AG09319 (cell line): ENCODE measurements at regions not wholly inside any gene's neighbourhood (a gene's known extent, or its start where the extent isn't known, plus 50 kb on each side); places are given as distances from the start of the nearest gene placed in this dataset.

Experiments
- DNase-seq: peaks from one replicate; pipeline ENCODE4 v3.0.0-alpha.2; 2010; ENCODE audit warnings: low read depth; ENCODE audit errors: extremely low read depth
- CTCF ChIP-seq: IDR thresholded peaks from 2 replicates; pipeline ENCODE4 v1.5.1; 2011; ENCODE audit warnings: low read depth, mild to moderate bottlenecking, inconsistent platforms, low read length, moderate library complexity

DNA sequence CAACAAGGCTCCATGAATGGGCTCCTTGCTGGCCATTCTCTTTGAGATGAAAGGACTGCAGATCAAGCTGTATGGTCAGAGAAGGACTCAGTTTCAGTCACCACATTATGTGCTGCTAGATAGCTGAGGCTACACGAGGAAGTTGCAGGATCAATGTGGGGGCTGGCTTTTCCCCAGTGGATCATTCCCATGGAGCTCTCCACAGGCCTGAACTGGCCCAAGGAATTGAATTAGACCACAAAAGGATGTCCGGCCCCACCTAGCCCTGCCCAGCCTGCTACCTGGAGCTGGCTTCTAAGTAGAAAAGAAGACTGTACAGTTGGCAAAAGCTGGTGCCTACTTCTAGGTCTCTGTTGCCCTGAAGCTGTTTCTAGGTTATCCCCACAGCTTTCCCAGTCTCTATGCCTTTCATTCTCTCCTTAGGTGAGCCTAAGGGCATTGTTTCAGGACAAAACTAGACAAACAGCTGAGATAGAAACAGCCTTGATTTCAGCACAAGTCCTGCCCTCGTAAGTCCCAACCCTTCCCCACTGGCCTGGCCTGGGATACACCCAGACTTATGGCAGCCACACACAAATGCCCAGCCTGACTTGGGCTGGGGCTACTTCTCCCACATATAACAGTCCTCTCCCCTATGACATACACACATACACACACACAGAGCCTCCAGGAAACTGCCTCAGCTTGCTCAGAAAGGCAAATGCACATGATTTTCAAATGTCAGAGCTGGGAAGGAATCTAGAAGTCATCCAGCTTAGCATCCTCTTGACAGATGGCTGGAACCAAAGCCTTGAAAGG lies 129.1 kb upstream of the NCAM1 start:
- TF ChIP-seq CTCF, result no peak
- DNase-seq, result no peak

GRCh38 chr11:112834277-112834755 lies 126.9 kb upstream of the NCAM1 start:
- no peak for TF ChIP-seq CTCF
- no peak for DNase-seq

GRCh38 chr11:112835591-112836255 lies 125.5 kb upstream of the NCAM1 start:
- TF ChIP-seq CTCF, result no peak
- no peak for DNase-seq

DNA sequence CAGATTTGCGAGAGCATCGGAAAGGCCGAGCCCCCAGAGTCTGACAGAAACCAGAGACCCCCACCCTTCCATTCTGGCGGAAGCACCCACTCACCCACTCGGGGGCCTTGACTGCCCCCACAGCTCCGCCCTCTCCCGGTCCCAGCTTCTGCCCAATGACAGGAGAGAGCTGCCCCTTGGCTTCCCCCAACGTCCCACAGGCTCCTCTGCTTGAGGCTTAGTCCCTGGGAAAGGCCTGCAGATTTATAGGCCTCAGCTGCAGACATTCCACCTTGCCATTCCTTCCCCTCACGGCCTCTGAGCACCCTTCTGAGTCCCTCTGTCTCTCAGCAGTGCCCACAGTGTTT lies 125.0 kb upstream of the NCAM1 start:
- no peak for TF ChIP-seq CTCF
- no peak for DNase-seq

DNA sequence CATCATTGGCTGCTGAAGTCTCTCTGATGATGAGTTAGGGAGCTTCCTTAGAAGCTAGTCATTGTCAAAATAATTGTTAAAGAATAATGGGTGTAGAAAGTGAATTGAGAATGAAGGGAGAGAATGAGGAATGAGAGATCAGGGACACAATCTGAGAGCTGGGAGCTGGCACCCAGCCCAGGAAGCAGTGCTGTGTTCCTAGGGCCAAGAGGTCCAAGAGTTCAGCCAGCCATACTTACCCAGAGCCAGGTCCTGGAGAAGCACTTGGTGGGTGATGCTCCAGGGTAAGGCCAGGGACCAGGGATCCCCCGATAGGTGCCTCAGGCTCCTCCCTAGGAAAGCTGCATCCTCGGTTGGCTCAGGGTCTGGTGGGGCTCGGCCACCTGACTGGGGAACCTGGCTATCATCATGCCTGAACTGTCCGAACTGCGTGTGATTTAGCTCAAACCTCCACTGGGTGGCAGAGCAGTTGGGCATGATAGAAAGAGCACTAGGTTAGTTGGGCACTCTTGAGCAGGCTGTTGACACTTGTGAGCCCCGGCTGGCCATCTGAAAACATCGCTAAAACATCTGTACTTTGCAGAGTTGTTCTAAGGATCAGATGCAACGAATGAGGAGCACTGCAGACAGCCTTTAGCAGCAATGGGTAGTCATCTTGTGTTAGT lies 123.9 kb upstream of the NCAM1 start:
- DNase-seq, result no peak
- no peak for TF ChIP-seq CTCF

GRCh38 chr11:112839051-112839450 lies 122.2 kb upstream of the NCAM1 start:
- TF ChIP-seq CTCF, result no peak
- no peak for DNase-seq

DNA sequence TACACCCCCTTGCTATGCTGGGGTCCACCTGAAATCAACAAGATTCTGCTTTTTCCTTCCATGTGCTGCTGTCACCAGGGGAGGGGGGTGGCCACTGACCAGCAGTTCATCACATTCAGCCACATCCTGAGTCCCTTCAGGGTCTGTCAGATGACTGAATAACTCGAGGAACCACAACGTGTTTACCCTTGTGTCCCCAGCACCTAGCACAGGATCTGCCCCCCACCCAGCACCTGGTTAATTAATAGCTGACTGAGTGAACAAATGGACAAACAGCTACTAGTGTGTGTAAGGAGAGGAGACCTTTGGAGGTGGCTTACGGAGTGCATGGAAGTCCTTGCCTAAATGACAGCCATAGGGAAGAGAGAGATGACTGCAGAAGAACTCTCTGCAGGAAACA lies 119.5 kb upstream of the NCAM1 start:
- TF ChIP-seq CTCF, result no peak
- no peak for DNase-seq
